ENCODE measurements at regions not wholly inside any gene's neighbourhood (a gene's known extent, or its start where the extent isn't known, plus 50 kb on each side); places are given as distances from the start of the nearest gene placed in this dataset.

GRCh38 chr5:167777746-167778145, 513.7 kb upstream of the WWC1 start:
- POLR2A ChIA-PET, result no interaction called here
- no peaks in the 10 kb centered on the region for H4K20me1 ChIP-seq (ENCODE audit: insufficient read depth, low read length)
- BruUV-seq (replicated peaks), result no TSS peak
- no peak for DNase-seq (ENCODE audit: low spot score)
- H3K27ac ChIP-seq (ENCODE audit: low read depth, low read length, poor library complexity, severe bottlenecking), result no peak overlapping the region
- CTCF ChIA-PET (ENCODE audit: unreplicated experiment), result no interaction called here
- H2AFZ ChIP-seq (ENCODE audit: low read length), result no peak overlapping the region
- no peaks in the 10 kb centered on the region for H3K9me2 ChIP-seq (ENCODE audit: insufficient read depth, low read length)
- no peaks in the 10 kb centered on the region for H3K4me1 ChIP-seq (ENCODE audit: insufficient read depth, low read length, poor library complexity, severe bottlenecking)
- intact Hi-C loops (cut with micrococcal nuclease; ENCODE audit: unreplicated experiment), result no loop called here
- no peaks in the 10 kb centered on the region for H3K79me2 ChIP-seq (ENCODE audit: insufficient read depth, low read depth, low read length)
- H3K4me3 ChIP-seq (ENCODE audit: low read depth, low read length, poor library complexity, severe bottlenecking), result no peak overlapping the region
- H3K4me2 ChIP-seq (ENCODE audit: low read length), result no peak overlapping the region
- TF ChIP-seq, protein P1, sequence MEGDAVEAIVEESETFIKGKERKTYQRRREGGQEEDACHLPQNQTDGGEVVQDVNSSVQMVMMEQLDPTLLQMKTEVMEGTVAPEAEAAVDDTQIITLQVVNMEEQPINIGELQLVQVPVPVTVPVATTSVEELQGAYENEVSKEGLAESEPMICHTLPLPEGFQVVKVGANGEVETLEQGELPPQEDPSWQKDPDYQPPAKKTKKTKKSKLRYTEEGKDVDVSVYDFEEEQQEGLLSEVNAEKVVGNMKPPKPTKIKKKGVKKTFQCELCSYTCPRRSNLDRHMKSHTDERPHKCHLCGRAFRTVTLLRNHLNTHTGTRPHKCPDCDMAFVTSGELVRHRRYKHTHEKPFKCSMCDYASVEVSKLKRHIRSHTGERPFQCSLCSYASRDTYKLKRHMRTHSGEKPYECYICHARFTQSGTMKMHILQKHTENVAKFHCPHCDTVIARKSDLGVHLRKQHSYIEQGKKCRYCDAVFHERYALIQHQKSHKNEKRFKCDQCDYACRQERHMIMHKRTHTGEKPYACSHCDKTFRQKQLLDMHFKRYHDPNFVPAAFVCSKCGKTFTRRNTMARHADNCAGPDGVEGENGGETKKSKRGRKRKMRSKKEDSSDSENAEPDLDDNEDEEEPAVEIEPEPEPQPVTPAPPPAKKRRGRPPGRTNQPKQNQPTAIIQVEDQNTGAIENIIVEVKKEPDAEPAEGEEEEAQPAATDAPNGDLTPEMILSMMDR (conservative IDR thresholded peaks at IDR 0.05; ENCODE audit: low read length), result no peak
- no peak for TF ChIP-seq EZH2phosphoT487 (IDR thresholded peaks at IDR 0.05; ENCODE audit: borderline replicate concordance, low read depth, low read length)
- no peaks in the 10 kb centered on the region for H3K36me3 ChIP-seq (ENCODE audit: insufficient read depth, low read length)
- H3K9me3 ChIP-seq (ENCODE audit: low read length), result no peaks in the 10 kb centered on the region

DNA sequence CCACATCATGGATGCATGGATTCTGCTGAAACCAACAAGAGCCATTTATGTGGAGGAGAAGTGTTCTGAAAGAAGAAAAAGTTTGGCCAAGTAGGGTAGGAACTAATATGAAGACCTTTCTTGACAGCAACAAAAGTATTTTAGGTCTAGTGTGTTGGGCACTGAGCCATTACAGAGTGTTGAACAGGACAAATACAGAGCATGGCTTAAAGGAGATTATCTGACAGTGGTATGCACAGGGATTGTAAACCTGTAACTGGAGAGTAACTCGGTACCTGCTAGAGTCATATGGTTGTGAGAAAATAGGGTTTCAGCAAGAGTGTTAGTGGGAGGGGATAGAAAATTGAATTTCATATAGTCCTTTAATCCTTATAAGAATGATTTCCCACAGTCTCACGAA, 513.2 kb upstream of the WWC1 start:
- TF ChIP-seq, protein P1 (conservative IDR thresholded peaks at IDR 0.05; ENCODE audit: low read length), result no peak
- TF ChIP-seq EZH2phosphoT487 (IDR thresholded peaks at IDR 0.05; ENCODE audit: borderline replicate concordance, low read depth, low read length), result no peak
- H3K9me3 ChIP-seq (ENCODE audit: low read length), result no peaks in the 10 kb centered on the region
- no TSS peak for BruUV-seq (replicated peaks)
- H3K27ac ChIP-seq (ENCODE audit: low read depth, low read length, poor library complexity, severe bottlenecking), result no peak overlapping the region
- no peak overlapping the region for H3K4me2 ChIP-seq (ENCODE audit: low read length)
- no peaks in the 10 kb centered on the region for H3K79me2 ChIP-seq (ENCODE audit: insufficient read depth, low read depth, low read length)
- H3K36me3 ChIP-seq (ENCODE audit: insufficient read depth, low read length), result no peaks in the 10 kb centered on the region
- H3K4me1 ChIP-seq (ENCODE audit: insufficient read depth, low read length, poor library complexity, severe bottlenecking), result no peaks in the 10 kb centered on the region
- intact Hi-C loops (cut with micrococcal nuclease; ENCODE audit: unreplicated experiment), result no loop called here
- CTCF ChIA-PET (ENCODE audit: unreplicated experiment), result no interaction called here
- H2AFZ ChIP-seq (ENCODE audit: low read length), result no peak overlapping the region
- H4K20me1 ChIP-seq (ENCODE audit: insufficient read depth, low read length), result no peaks in the 10 kb centered on the region
- DNase-seq (ENCODE audit: low spot score), result no peak
- POLR2A ChIA-PET, result no interaction called here
- H3K9me2 ChIP-seq (ENCODE audit: insufficient read depth, low read length), result no peaks in the 10 kb centered on the region
- H3K4me3 ChIP-seq (ENCODE audit: low read depth, low read length, poor library complexity, severe bottlenecking), result no peak overlapping the region

DNA sequence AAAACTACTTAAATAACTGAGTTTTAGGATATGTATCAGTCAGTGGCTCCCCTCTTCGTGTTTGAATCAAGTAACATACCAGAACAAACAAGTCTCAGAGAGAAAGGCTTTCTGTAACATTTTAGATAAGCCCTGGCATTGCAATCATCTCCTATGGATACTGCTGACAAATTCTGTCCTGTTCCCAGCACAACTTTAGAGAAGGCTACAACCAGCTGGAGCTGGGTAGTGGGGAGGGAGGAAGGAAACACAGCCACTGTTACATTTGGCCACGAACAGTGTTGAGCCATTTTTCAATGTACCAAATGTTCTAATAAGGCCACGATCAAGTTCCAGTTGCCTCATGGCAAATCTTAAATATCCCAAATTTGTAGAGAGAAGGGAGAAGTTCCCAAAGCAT, 511.8 kb upstream of the WWC1 start:
- no peaks in the 10 kb centered on the region for H3K9me2 ChIP-seq (ENCODE audit: insufficient read depth, low read length)
- intact Hi-C loops (cut with micrococcal nuclease; ENCODE audit: unreplicated experiment), result no loop called here
- H2AFZ ChIP-seq (ENCODE audit: low read length), result no peak overlapping the region
- DNase-seq (ENCODE audit: low spot score), result no peak
- H3K4me2 ChIP-seq (ENCODE audit: low read length), result no peak overlapping the region
- no TSS peak for BruUV-seq (replicated peaks)
- no peaks in the 10 kb centered on the region for H3K79me2 ChIP-seq (ENCODE audit: insufficient read depth, low read depth, low read length)
- H3K27ac ChIP-seq (ENCODE audit: low read depth, low read length, poor library complexity, severe bottlenecking), result no peak overlapping the region
- H3K4me1 ChIP-seq (ENCODE audit: insufficient read depth, low read length, poor library complexity, severe bottlenecking), result no peaks in the 10 kb centered on the region
- TF ChIP-seq EZH2phosphoT487 (IDR thresholded peaks at IDR 0.05; ENCODE audit: borderline replicate concordance, low read depth, low read length), result no peak
- TF ChIP-seq, protein P1 (conservative IDR thresholded peaks at IDR 0.05; ENCODE audit: low read length), result no peak
- CTCF ChIA-PET (ENCODE audit: unreplicated experiment), result no interaction called here
- no peak overlapping the region for H3K4me3 ChIP-seq (ENCODE audit: low read depth, low read length, poor library complexity, severe bottlenecking)
- POLR2A ChIA-PET, result no interaction called here
- no peaks in the 10 kb centered on the region for H3K36me3 ChIP-seq (ENCODE audit: insufficient read depth, low read length)
- no peaks in the 10 kb centered on the region for H3K9me3 ChIP-seq (ENCODE audit: low read length)
- H4K20me1 ChIP-seq (ENCODE audit: insufficient read depth, low read length), result no peaks in the 10 kb centered on the region
